HCT116 (cell line): ENCODE measurements at regions not wholly inside any gene's neighbourhood (a gene's known extent, or its start where the extent isn't known, plus 50 kb on each side); places are given as distances from the start of the nearest gene placed in this dataset.

Experiments used
- ATAC-seq: fragments of 200-7000 bp; cut with Tn5 transposase; 2 replicates; pipeline ENCODE4 v1.9.1; 2020; ENCODE audit warnings: mild to moderate bottlenecking, moderate library complexity
- BruUV-seq: library from RNA; stranded (reverse); fragments of 400-500 nt; replicated peaks from 2 replicates; lab custom pipeline; 2021; lab: Mats Ljungman, UMichigan
- CTCF ChIA-PET: fragments of 300-600 bp; sonication (Branson Sonifier 250); formaldehyde crosslinking; loops from one replicate; lab custom pipeline; 2021; ENCODE audit warnings: antibody characterized with exemption; lab: Charles Lee
- POLR2A ChIA-PET: fragments of 300-600, 350-600 bp; sonication (Branson Sonifier 250); formaldehyde crosslinking; loops from one replicate; lab custom pipeline; 2021; ENCODE audit warnings: antibody characterized with exemption; lab: Charles Lee
- RAD21 ChIA-PET, 2 experiments: fragments of 300-600 bp; sonication (Branson Sonifier 250); formaldehyde crosslinking; loops; one replicate each; lab custom pipeline; 2023; ENCODE audit warnings: low total read pairs in 2 of 2; ENCODE audit not compliant: uncharacterized antibody in 2 of 2, unreplicated experiment in 2 of 2, low non-redundant PET in 1 of 2; lab: Charles Lee
- DNase-seq: peaks from one replicate; pipeline ENCODE4 v3.0.0-alpha.2; 2010; ENCODE audit warnings: low read depth, low spot score
- H2AFZ ChIP-seq: fragments of 200-600 bp; shearing (Covaris generic), sonication (generic); 2 replicates; pipeline ENCODE4 v1.6.1; 2017; ENCODE audit warnings: low read depth, mixed run types, mixed read lengths, antibody characterized with exemption, low read length; ENCODE audit not compliant: poor library complexity, severe bottlenecking
- H3K27ac ChIP-seq: 2 replicates; pipeline ENCODE4 v1.5.1; 2012; ENCODE audit warnings: low read depth, low read length
- H3K27me3 ChIP-seq: fragments of 200-600 bp; sonication (generic); 2 replicates; pipeline ENCODE4 v1.6.1; 2016; ENCODE audit warnings: mixed run types, low read length, mixed read lengths; ENCODE audit not compliant: insufficient read depth
- H3K36me3 ChIP-seq, 2 experiments: fragments of 200-500 bp in 1 of 2; fragments of 200-600 bp in 1 of 2; sonication (Bioruptor generic) in 1 of 2; sonication (generic) in 1 of 2; 2 replicates each; pipeline versions ENCODE4 v1.5.1 to v1.6.1; 2014 to 2016; ENCODE audit warnings: low read length in 2 of 2, inconsistent platforms in 1 of 2, mixed read lengths in 1 of 2, mixed run types in 1 of 2; ENCODE audit not compliant: insufficient read depth in 2 of 2, control insufficient read depth in 1 of 2
- H3K4me1 ChIP-seq, 2 experiments: fragments of 200-600 bp in 1 of 2; sonication (generic) in 1 of 2; 2 replicates each; pipeline versions ENCODE4 v1.5.1 to v1.6.1; 2012 to 2017; ENCODE audit warnings: low read length in 2 of 2, inconsistent platforms in 1 of 2, mild to moderate bottlenecking in 1 of 2, mixed read lengths in 1 of 2, mixed run types in 1 of 2, moderate library complexity in 1 of 2; ENCODE audit not compliant: insufficient read depth in 2 of 2, control insufficient read depth in 1 of 2
- H3K4me2 ChIP-seq: fragments of 200-600 bp; sonication (generic); 2 replicates; pipeline ENCODE4 v1.6.1; 2017; ENCODE audit warnings: mixed run types, low read length, mixed read lengths
- H3K4me3 ChIP-seq, 2 experiments: fragments of 200-600 bp in 1 of 2; sonication (generic) in 1 of 2; replicated peaks in 1 of 2; 2 replicates each; pipeline ENCODE4 v1.5.1; 2011 to 2016; ENCODE audit warnings: low read length in 2 of 2, control low read depth in 1 of 2, low read depth in 1 of 2, mild to moderate bottlenecking in 1 of 2, mixed read lengths in 1 of 2, mixed run types in 1 of 2
- H3K79me2 ChIP-seq: fragments of 200-600 bp; sonication (generic); 2 replicates; pipeline ENCODE4 v1.6.1; 2017; ENCODE audit warnings: mild to moderate bottlenecking, mixed run types, low read length, moderate library complexity, mixed read lengths; ENCODE audit not compliant: insufficient read depth
- H3K9ac ChIP-seq: fragments of 200-600 bp; sonication (generic); 2 replicates; pipeline ENCODE4 v1.6.1; 2016; ENCODE audit warnings: low read length, mixed read lengths
- H3K9me2 ChIP-seq: fragments of 200-600 bp; sonication (generic), shearing (Covaris generic); 2 replicates; pipeline ENCODE4 v1.6.1; 2017; ENCODE audit warnings: mixed run types, mild to moderate bottlenecking, moderate library complexity; ENCODE audit not compliant: insufficient read depth
- H3K9me3 ChIP-seq, 2 experiments: fragments of 200-500 bp in 1 of 2; fragments of 200-600 bp in 1 of 2; sonication (Bioruptor generic) in 1 of 2; sonication (generic) in 1 of 2; 2 replicates each; pipeline ENCODE4 v1.6.1; 2014 to 2017; ENCODE audit warnings: low read length in 2 of 2, mixed read lengths in 2 of 2, inconsistent platforms in 1 of 2, low read depth in 1 of 2, mild to moderate bottlenecking in 1 of 2, mixed run types in 1 of 2, moderate library complexity in 1 of 2; ENCODE audit not compliant: control insufficient read depth in 1 of 2, insufficient read depth in 1 of 2
- H4K20me1 ChIP-seq: fragments of 200-600 bp; sonication (generic), shearing (Covaris generic); 2 replicates; pipeline ENCODE4 v1.6.1; 2017; ENCODE audit warnings: mixed run types, mild to moderate bottlenecking, moderate library complexity; ENCODE audit not compliant: insufficient read depth
- CBX3 ChIP-seq: IDR thresholded peaks from 2 replicates; pipeline ENCODE4 v1.6.1; 2012; ENCODE audit warnings: low read depth
- CEBPB ChIP-seq: IDR thresholded peaks from 2 replicates; pipeline ENCODE4 v1.6.1; 2012; ENCODE audit warnings: low read depth
- EGR1 ChIP-seq: IDR thresholded peaks from 2 replicates; pipeline ENCODE4 v1.6.1; 2012; ENCODE audit warnings: low read depth
- EZH2 ChIP-seq: fragments of 200-600 bp; sonication (generic); IDR thresholded peaks from 2 replicates; pipeline ENCODE4 v1.6.1; 2017; ENCODE audit warnings: antibody characterized with exemption, mixed run types
- EZH2phosphoT487 ChIP-seq: fragments of 200-600 bp; IDR thresholded peaks from 2 replicates; pipeline ENCODE4 v1.6.1; 2018; ENCODE audit warnings: antibody characterized with exemption, borderline replicate concordance
- FOSL1 ChIP-seq: IDR thresholded peaks from 2 replicates; pipeline ENCODE4 v1.6.1; 2012; ENCODE audit warnings: low read depth
- JUND ChIP-seq: IDR thresholded peaks from 2 replicates; pipeline ENCODE4 v1.6.1; 2012
- POLR2A ChIP-seq: IDR thresholded peaks from 2 replicates; pipeline ENCODE4 v1.7.0; 2011; ENCODE audit warnings: borderline replicate concordance; ENCODE audit not compliant: insufficient read depth, insufficient read length; ENCODE audit errors: extremely low read depth
- POLR2AphosphoS5 ChIP-seq: IDR thresholded peaks from 2 replicates; pipeline ENCODE4 v1.6.1; 2011; ENCODE audit warnings: mild to moderate bottlenecking, low read depth, low read length, moderate library complexity
- SIN3A ChIP-seq: IDR thresholded peaks from 2 replicates; pipeline ENCODE4 v1.6.1; 2012; ENCODE audit warnings: low read depth
- SP1 ChIP-seq: IDR thresholded peaks from 2 replicates; pipeline ENCODE4 v1.6.1; 2012; ENCODE audit warnings: low read depth
- SRF ChIP-seq: IDR thresholded peaks from 2 replicates; pipeline ENCODE4 v1.6.1; 2012; ENCODE audit warnings: low read depth
- TCF7L2 ChIP-seq: IDR thresholded peaks from 2 replicates; pipeline ENCODE4 v1.7.0; 2011; ENCODE audit warnings: borderline replicate concordance, inconsistent platforms; ENCODE audit not compliant: insufficient read depth, insufficient read length; ENCODE audit errors: extremely low read depth
- YY1 ChIP-seq: IDR thresholded peaks from 2 replicates; pipeline ENCODE4 v1.6.1; 2011; ENCODE audit warnings: low read length, low read depth, moderate library complexity, mild to moderate bottlenecking; ENCODE audit not compliant: insufficient replicate concordance; ENCODE audit errors: extremely low read depth
- ZFX ChIP-seq: fragments of 450-650 bp; IDR thresholded peaks from 2 replicates; pipeline ENCODE4 v1.6.1; 2017
- intact Hi-C: fragments of 100-400 bp; cut with micrococcal nuclease; formaldehyde crosslinking; loops from 2 replicates; pipeline ENCODE4 v1.10.0; 2022
- TF ChIP-seq, protein P1 (sequence below): IDR thresholded peaks from 2 replicates; pipeline ENCODE4 v1.6.1; 2012
- TF ChIP-seq, protein P2 (sequence below): IDR thresholded peaks from 2 replicates; pipeline ENCODE4 v1.6.1; 2012
- TF ChIP-seq, protein P3 (sequence below): IDR thresholded peaks from 2 replicates; pipeline ENCODE4 v1.6.1; 2012; ENCODE audit warnings: low read depth
- TF ChIP-seq, protein P4 (sequence below): IDR thresholded peaks from 2 replicates; pipeline ENCODE4 v1.6.1; 2011; ENCODE audit warnings: mild to moderate bottlenecking, low read length, moderate library complexity; ENCODE audit not compliant: insufficient replicate concordance; ENCODE audit errors: extremely low read depth

DNA sequence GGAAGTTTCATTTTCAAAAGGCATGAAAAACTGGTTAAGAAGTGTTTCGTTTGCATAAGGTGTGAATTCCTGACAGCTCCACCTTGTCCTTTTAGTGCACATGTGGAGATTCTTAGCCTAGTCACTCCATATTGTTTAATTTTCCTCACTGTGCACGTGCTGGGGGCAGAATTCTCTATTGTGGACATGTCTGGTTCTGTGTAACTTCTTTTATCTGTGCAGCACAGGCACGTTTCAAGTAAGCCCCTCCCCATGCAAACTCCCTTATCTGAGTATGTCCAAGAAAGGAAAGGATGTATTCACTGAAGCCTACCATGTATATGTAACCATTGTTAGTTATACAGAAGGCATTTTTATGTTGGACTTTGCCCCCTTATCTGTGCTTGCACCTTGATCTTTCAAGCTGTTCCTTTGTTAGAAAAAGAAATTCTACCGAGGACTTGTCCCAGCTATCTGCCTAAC is 1346.3 kb downstream of the REEP3 start:
- no TSS peak for BruUV-seq
- ChIA-PET CTCF (no interaction called here), POLR2A (no interaction called here)

More for the DNA sequence above, 1346.3 kb downstream of the REEP3 start:
- TF ChIP-seq ZFX (no peak), POLR2A (no peak), CEBPB (no peak), SIN3A (no peak), FOSL1 (no peak), EZH2 (no peak), SP1 (no peak), SRF (no peak), EZH2phosphoT487 (no peak), CBX3 (no peak), EGR1 (no peak), TCF7L2 (no peak), JUND (no peak), YY1 (no peak), POLR2AphosphoS5 (no peak)
- TF ChIP-seq, protein P1, sequence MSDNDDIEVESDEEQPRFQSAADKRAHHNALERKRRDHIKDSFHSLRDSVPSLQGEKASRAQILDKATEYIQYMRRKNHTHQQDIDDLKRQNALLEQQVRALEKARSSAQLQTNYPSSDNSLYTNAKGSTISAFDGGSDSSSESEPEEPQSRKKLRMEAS: no peak
- TF ChIP-seq, protein P2, sequence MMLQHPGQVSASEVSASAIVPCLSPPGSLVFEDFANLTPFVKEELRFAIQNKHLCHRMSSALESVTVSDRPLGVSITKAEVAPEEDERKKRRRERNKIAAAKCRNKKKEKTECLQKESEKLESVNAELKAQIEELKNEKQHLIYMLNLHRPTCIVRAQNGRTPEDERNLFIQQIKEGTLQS: no peak
- TF ChIP-seq, protein P3, sequence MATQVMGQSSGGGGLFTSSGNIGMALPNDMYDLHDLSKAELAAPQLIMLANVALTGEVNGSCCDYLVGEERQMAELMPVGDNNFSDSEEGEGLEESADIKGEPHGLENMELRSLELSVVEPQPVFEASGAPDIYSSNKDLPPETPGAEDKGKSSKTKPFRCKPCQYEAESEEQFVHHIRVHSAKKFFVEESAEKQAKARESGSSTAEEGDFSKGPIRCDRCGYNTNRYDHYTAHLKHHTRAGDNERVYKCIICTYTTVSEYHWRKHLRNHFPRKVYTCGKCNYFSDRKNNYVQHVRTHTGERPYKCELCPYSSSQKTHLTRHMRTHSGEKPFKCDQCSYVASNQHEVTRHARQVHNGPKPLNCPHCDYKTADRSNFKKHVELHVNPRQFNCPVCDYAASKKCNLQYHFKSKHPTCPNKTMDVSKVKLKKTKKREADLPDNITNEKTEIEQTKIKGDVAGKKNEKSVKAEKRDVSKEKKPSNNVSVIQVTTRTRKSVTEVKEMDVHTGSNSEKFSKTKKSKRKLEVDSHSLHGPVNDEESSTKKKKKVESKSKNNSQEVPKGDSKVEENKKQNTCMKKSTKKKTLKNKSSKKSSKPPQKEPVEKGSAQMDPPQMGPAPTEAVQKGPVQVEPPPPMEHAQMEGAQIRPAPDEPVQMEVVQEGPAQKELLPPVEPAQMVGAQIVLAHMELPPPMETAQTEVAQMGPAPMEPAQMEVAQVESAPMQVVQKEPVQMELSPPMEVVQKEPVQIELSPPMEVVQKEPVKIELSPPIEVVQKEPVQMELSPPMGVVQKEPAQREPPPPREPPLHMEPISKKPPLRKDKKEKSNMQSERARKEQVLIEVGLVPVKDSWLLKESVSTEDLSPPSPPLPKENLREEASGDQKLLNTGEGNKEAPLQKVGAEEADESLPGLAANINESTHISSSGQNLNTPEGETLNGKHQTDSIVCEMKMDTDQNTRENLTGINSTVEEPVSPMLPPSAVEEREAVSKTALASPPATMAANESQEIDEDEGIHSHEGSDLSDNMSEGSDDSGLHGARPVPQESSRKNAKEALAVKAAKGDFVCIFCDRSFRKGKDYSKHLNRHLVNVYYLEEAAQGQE: no peak
- TF ChIP-seq, protein P4, sequence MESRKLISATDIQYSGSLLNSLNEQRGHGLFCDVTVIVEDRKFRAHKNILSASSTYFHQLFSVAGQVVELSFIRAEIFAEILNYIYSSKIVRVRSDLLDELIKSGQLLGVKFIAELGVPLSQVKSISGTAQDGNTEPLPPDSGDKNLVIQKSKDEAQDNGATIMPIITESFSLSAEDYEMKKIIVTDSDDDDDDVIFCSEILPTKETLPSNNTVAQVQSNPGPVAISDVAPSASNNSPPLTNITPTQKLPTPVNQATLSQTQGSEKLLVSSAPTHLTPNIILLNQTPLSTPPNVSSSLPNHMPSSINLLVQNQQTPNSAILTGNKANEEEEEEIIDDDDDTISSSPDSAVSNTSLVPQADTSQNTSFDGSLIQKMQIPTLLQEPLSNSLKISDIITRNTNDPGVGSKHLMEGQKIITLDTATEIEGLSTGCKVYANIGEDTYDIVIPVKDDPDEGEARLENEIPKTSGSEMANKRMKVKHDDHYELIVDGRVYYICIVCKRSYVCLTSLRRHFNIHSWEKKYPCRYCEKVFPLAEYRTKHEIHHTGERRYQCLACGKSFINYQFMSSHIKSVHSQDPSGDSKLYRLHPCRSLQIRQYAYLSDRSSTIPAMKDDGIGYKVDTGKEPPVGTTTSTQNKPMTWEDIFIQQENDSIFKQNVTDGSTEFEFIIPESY: no peak
- Histone ChIP-seq H3K9me2 (no peaks in the 10 kb centered on the region), H3K4me3 (no peak overlapping the region), H2AFZ (no peak overlapping the region), H3K9me3 (no peaks in the 10 kb centered on the region), H3K27ac (no peak overlapping the region), H3K27me3 (no peaks in the 10 kb centered on the region), H3K79me2 (no peaks in the 10 kb centered on the region), H3K4me2 (no peak overlapping the region), H4K20me1 (no peaks in the 10 kb centered on the region), H3K36me3 (no peaks in the 10 kb centered on the region), H3K4me1 (no peaks in the 10 kb centered on the region), H3K9ac (no peak overlapping the region)
- RAD21 ChIA-PET: no interaction called here
- DNase-seq (no peak), ATAC-seq (no peak)
- intact Hi-C loops: no loop called here
